SK-N-DZ (cell line): ENCODE measurements at regions not wholly inside any gene's neighbourhood (a gene's known extent, or its start where the extent isn't known, plus 50 kb on each side); places are given as distances from the start of the nearest gene placed in this dataset.

Source experiments
- DNase-seq: peaks from one replicate; pipeline ENCODE4 v3.0.0-alpha.2; 2015; ENCODE audit warnings: low spot score

DNA sequence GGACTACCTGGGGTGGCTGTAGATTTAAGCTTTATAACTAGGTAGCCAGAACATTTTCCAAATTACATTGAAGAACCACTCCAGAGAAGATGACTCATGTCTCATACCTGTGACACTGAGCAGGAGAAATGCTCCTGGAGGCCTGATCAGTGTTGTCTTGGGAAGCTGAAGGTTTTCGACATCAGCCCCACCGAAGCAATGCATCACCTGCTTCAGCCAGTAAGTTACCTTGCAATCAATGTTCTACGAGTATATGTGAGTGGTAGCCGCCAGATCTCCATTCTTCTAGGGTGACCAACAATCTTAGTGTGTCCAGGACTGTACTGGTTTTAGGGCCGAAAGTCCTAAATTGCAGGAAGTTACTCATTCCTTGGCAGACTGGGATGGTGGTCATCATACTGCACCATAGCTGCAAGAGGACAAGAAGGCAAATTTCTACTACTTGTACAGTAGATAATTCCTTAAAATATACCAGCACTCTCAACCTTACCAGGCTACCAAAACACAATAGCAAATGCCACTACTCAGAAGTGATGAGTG is 109.3 kb upstream of the LINC00305 start:
- no peak for DNase-seq

DNA sequence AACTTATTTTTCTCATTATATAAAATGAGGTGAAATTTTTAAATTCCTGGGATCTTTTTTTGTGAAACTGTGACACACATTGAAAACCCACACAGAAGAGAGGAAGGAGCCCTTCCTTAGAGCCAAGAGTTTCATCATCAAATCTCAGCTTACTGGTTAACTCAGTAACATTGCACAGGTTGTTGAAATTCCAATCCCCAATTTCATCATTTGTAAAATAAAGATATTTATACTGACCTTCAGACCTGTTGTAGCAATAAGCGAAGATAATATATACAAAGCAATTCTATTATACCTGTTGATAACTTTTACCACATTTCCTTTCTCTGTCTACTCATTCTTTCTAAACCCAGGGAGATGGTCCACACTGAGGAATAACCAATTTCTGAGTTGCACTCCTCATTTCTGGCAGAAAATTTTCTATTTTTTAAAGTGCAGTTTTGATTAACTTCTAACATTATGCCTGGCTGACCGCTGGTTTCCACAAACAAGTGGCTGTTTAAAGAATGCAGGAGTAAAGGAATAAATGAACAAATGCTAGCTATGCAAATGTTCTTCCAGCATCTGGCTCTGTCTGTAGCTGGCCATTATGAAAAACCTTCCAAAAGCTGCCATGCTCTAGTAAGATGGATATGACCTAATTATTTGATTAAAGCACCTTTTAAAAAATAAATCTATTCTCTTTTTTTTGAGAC is 105.7 kb upstream of the LINC00305 start:
- DNase-seq = no peak

DNA sequence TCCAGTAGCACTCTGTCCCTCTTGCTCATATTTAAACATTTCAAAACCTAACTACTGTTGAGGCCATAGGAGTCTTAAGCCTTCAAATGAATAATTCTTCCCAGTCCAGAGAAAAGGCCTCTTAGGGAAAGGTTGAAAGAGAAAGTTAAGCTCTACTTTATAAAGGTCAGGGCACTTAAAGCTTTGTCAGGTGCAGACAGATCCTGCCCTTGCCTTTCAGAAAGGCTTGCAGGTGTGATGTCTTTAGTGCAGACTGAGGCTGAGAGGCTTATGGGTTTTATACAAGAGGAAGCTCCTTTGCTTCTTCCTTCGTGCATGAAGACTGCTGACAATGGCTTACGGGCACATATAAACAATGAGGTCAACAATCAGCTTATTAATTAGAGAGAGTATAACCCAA is 105.0 kb upstream of the LINC00305 start:
- DNase-seq = no peak

DNA sequence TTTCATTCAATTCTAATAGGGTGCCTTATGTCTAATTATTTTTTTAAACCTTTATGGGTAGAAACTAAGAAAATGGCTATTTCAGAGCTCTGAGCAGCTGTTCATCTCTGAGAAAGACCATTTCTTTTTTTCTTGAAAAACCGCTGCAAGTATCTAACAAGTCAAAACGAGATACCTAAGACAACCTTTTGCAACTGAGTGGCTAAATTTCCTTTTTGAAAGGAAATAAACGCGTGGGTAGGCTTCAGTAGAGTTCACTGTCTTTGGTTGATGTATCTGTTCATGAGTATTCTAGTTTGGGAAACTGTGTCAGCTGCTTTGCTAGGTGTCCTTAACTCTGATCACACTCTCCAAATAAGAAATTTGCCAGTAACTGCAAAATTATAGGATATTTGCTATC is 104.3 kb upstream of the LINC00305 start:
- DNase-seq = no peak

DNA sequence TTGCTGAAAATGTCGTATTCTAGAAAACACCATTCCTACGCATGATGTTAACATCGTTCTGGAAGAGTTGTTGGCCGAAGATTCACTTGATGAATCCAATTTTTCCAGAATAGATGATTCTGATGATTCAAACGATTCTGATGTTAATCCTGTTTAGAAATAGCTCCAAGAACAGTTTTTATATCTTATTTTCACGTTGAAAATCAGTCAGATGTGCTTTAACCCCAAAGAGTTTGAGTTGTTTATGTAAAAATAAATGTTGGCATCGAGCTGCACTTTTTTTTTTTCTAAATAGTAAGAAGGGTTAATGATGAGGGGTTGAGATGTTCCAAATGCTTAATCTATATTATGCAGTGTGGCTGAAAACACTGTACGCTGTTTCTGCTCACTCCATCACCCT is 99.9 kb upstream of the LINC00305 start:
- DNase-seq = no peak

DNA sequence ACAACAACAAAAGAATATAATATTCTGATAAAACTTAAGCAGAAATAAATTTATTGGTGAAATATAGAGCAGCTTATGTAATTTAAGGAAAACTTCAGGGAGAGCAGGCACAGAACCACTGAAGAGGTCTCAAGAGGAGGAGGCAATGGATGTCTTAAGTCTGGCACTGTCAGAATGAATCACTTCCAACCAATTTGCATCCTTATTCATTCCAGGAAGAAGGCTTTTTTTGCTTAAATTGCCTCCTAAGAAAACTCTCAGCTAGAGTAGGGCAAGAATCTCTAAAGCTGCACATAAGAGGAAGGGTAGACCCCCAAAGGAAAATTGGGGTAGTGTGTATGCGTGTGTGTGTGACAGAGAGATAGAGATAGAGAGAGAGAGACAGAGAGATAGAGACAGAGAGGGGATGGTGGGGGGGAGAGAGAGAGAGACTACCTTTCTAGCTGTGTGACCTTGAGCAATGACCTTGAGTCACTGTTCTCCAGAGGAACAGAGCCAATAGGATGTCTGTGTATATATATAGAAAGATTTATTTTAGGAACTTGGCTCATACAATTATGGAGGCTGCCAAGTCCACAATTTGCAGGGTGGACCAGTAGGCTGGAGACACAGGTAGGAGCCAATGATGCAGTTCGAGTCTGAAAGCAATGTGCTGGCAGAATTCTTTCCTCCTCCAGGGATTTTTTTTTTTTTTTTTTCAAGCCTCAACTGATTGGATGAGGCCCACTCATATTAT is 96.4 kb upstream of the LINC00305 start:
- no peak for DNase-seq

DNA sequence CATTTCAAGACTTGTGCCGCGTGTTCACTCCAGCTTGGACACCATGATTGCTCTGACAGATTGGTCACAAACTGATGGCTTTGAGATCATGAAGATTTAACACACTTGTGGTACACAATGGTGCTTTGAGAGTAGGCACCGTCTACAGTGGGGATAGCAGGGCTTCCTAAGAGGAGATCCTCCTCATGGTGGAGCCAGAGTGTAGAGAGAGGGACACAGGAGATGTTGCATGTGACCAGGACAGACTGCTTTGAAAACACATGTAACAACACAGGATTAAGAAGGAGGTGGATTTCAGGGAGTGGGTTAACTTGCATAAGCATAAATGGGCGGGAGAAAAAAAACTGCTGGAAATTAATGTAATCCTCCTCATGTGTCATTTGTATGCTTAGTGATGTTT is 95.7 kb upstream of the LINC00305 start:
- DNase-seq = no peak

DNA sequence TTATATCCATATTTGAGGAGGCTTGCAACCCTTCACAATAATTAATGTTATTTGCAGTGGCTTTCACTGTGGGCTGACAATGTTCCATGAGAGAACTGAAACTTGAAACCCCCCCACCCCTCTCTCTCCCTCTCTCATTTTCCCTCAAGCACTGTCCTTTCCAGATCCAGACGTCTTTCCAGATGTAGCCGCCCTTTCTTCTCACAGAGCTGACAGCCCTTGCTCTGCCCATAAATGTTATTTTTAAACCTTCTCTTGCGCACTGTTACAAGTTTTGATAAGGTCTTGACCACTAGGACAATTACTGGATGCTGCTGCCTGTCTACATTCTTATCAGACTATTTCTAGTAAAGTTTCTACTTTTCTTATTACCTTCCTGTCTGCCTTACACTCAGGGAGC is 91.4 kb upstream of the LINC00305 start:
- no peak for DNase-seq

DNA sequence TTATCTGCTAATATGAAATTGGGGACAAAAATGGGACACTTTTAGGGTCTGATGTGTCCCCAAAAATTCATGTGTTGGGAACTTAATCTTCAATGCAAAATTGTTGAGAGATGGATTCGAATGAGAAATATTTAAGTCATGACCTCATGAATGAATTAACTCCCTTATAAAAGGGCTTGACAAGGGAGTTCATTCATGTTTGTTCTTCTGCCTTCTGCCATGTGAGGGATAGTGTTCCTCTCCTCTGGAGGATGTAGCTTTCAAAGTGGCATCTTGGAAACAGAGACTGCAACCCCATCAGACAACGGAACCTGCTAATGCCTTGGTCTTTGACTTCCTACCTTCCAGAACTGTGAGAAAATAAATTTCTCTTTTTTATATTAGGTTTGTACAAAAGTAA is 89.2 kb upstream of the LINC00305 start:
- no peak for DNase-seq

DNA sequence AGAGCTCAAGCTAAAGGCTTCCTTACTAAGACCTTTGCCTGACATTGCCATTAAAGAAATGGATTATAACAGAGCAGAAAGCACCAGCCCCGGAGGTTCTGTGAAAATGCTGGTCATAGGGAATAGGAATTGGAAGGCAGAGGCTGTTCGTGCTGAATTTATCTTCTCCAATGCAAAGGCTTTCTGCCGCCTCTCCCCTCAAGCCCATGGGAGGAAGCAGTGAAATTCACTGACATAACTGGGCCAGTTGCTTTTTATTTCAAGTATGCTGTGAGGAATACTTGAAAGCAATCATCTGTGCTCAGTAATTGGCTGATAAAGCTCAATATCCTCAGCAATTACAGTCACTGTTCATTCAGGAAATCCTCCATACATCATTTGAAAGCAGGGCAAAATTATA is 85.4 kb upstream of the LINC00305 start:
- DNase-seq = no peak

DNA sequence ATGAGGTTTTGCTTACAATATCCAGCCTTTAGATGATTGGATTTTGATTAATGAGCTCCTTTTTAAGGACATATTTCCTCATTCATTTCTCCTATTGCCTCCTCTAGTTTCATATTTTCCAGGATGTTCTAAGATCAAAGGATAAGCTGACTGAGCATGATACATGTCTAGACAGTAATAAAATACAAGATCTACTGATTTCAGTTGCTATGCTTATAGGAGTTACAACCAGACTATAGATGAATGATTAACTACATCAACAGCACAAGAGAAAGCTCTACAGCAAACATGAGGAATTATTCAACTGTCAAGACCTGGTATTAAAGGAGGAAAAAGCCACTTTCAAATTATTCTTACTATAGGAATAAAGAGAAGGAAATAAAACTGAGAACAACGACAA is 85.0 kb upstream of the LINC00305 start:
- no peak for DNase-seq

DNA sequence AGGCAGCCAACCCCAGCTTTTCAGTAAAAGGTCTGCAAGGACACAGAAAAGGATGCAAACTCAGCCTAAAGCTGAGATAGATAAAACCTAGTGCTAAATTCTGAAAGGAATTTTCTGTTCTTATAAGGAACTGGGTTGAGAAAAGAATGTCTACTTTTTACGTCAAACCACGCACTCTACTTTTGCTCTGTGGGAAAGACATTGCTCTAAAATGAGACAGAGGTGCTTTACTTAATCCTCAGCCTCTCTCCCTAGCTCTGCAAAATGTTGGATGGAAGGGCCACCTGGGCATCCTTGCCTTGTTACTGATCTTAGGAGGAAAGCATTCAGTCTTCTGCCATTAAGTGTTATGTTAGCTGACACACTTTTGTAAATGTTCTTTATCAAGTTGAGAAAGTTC is 72.1 kb upstream of the LINC00305 start:
- DNase-seq = no peak

DNA sequence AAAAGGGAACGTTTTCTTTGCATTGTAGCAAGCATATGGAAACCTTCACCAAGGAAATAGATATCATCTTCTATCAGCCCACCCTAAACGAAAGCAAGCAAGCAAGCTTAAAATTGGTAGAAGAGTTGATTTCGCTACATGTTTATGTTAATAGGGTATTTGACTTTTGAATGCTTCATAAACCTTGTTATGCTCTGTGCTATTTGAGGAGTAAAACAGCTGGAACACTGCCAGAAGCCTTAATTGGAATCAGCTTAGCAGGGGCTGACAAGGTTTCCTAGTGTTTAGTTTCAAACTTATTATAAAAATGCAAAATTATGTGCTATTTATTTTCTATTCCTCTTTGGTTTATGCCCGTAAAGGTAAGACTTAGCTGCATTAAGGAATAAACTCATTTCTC is 70.6 kb upstream of the LINC00305 start:
- no peak for DNase-seq

DNA sequence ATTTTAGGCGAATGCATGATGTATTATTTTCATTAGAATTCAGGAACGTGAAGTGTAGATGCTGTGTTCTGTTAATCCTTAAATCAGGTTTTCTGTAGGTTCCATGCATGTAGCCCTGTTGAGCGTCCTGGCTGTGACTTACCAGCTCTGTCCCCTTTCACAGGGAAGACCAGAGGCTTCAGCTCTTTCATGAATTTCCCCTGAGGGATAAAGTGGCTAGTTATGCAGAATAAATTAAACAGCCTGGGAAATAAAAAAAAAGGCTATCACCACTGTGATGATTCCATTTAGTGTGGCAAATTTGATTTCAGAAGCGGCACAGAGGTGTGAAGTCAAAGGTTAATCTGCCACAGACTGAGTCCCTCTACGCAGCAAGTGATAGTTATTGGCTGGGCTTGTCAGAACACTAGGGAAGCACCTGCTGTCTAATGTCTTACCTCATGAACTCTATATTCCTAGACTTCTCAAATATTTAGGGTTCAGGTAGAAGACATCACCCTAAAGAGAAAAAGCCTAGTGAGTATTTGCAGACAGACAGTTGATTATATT is 61.6 kb upstream of the LINC00305 start:
- DNase-seq = no peak

DNA sequence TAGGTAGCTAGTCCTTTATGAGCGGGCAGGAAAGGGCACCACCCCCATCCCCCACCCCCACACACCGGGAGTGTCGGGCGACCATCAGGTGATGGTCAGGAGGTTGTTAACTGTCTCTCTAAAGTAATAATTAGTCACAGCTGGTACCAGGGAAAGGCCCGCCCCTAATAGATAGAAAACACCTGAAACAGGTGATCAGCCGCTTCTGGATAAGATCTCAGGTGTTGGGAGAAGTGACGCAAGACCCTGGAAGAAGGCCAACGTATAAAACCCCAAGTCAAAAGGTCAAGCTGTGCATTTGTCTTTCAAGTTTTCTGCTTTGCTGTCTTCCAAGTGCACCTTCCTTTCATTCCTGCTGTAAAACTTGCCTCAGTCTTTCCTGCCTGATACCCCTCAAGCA is 59.6 kb upstream of the LINC00305 start:
- DNase-seq = no peak

DNA sequence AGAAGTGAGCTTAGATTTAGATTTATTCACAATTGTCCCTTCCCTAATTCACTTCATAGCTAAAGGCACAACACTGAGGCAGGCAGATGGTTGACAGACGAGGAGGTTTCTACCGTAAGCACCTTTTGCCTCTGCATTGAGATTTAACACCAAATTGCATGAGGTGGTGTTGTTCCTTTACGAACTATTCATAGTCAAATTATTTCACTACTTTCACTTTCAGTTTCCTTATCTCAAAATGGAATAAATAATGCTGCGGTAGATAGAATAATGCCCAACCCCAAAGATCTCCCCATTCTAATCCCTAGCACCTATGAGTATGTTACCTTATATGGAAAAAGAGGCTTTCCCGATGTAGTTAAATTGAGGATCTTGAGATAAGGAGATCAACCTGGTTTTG is 58.9 kb upstream of the LINC00305 start:
- no peak for DNase-seq

DNA sequence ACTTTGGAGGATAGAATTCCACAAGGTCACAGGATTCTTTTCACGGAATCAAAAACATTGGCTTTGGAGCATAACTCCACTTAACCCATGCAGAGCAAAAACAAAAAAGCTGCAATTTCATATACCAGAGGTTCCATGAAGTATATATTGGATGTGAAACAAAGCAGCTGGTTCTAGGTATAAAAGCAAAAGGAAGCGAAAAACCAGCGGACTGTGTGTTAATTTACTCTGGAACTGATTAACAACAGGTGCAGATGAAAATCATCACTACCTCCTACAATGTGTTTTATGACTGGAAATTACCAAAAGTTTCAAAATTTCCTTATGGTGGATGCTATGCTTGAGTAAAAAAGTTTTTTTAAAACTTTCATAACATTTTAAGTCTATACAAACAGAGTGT is 54.4 kb upstream of the LINC00305 start:
- no peak for DNase-seq

DNA sequence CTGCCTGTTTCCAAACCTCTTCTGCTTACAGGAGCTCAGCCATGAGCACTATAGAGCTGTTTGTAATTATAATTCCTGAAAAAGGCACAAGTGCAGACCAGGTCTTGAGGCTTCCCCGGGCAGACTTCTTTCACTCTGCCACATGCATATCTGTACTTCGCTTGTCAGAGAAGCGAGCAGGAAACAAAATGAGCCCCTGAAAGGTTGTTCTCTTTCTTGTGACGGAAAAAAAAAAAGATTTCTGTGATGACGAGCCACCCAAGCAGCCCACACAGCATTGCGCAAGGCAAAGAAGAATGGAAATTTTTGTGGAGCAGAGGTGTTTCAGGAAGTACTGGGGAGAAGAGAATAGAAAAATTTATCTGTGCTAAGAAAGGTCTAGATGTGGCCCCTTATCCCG is 54.0 kb upstream of the LINC00305 start:
- no peak for DNase-seq

DNA sequence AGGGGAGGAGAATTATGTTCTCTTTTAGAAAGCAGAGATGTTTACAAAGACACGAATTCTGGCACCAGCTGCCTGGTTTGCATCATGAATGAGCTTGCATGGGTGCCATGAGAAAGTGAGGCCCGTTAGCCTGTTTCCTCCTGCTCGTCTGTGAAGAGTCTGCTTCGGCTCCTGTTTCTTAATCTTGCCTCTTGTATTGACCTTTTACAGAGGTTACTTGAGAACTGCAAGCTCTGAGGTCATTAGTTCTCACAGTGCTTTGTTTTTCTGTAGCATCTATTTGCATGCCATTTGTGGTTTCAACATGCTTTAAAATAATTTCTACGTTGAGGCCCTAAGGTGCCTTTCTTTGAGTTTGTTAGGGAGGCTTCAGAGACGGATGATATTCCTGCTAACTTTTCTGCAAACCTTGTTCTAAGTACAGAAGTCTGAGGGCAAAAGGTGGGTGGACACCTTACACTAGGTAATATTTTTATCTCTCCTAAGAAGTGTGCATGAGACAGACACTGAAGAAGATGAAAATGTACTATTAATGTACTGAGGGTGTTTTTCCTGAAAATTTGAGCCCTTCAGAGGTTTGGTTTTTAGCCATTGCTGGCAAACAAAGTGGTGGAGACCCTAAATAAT is 53.4 kb upstream of the LINC00305 start:
- no peak for DNase-seq

DNA sequence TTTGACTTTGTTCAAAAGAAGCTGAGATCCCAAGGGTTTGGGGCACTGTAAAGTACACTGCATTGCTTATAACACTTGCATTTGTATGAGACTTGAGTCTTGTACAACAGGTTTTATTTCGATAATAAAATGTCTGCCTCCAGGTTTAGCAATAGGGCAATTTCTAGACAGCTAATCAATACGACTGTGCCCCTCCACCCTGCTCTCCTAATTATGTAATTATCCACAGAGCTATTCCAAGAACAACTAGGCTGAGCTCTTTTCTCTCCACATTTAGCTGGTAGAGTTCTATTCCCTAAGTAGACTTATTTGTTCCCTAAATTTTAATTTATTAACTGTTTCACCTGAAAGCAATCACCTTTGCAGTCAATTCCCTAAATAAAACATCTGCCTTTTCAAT is 52.9 kb upstream of the LINC00305 start:
- no peak for DNase-seq

DNA sequence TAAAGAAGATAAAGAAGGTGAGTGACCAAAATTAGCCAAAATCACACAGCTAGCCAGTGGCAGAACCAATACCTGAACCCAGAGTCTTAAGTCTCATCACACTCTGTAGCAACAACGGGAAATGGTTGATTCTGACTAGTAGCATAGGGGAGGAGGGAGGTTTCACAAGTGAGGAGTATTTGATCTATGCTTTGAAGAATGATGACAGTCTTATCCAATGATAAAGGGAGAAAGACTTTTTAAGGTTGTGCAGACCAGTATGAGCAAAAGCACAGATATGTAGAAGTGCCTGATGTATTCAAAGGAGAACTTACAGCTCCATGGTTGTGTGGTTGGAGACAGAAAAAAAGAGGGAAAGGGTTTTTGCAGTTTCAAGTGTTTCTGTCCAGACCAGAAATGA is 50.7 kb upstream of the LINC00305 start:
- no peak for DNase-seq
